ENCODE measurements at regions not wholly inside any gene's neighbourhood (a gene's known extent, or its start where the extent isn't known, plus 50 kb on each side); places are given as distances from the start of the nearest gene placed in this dataset.

DNA sequence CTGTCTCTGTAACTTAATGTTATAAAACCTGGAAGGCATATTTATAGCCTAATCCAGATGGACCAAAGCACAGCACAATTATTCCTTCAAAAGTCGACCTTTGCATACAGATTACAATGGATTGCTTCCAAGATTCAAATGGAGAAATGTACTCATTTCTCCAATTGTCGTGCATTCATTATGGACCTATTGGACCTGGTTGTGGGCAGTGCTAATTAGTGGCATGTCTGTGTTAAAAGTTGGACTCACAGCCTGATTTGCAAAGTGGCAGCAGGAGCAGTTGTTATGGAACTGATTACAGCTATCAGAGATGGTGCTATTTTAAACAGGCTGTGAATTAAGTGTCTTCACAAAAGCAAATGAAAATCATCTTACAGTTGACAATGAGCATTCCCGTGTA is 1529.3 kb upstream of the SLC10A2 start:
- Mint-ChIP-seq H3K27me3 (ENCODE audit: low read depth) (no peaks in the 10 kb centered on the region), H3K36me3 (no peaks in the 10 kb centered on the region), H3K4me3 (no peak overlapping the region), H3K9me3 (peaks cover under 1% of the 10 kb centered on the region), H3K4me1 (peaks cover 57% of the 10 kb centered on the region), H3K27ac (no peak overlapping the region)
- no peak for DNase-seq (ENCODE audit: low spot score in 2 of 2, unreplicated experiment in 2 of 2)
- no peak for TF ChIP-seq CTCF (IDR thresholded peaks at IDR 0.05; ENCODE audit: unreplicated experiment)

DNA sequence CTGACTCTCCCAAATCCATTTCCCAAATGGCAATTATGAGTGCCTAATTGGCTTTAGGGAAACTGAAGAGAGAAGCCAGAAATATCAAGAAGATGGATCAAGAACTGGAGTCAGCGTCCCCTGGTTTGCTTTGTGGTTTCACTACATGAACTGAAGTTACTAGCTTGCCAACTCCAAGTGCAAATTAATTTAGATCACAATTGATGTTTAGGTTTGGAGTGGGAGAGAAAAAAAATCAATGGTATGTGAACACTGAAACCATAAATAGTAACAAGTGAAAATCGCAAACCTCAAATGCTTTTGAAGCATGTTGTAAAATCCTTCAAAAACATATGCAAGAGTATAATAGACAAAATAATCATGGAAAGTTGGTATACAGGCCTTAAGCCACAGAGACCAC is 1528.6 kb upstream of the SLC10A2 start:
- Mint-ChIP-seq H3K4me3 (no peak overlapping the region), H3K36me3 (no peaks in the 10 kb centered on the region), H3K4me1 (peaks cover 54% of the 10 kb centered on the region), H3K27me3 (ENCODE audit: low read depth) (no peaks in the 10 kb centered on the region), H3K27ac (peak overlapping the region; percentile 15), H3K9me3 (peaks cover 5% of the 10 kb centered on the region)
- DNase-seq (ENCODE audit: low spot score in 2 of 2, unreplicated experiment in 2 of 2) = no peak
- TF ChIP-seq CTCF (IDR thresholded peaks at IDR 0.05; ENCODE audit: unreplicated experiment) = no peak

DNA sequence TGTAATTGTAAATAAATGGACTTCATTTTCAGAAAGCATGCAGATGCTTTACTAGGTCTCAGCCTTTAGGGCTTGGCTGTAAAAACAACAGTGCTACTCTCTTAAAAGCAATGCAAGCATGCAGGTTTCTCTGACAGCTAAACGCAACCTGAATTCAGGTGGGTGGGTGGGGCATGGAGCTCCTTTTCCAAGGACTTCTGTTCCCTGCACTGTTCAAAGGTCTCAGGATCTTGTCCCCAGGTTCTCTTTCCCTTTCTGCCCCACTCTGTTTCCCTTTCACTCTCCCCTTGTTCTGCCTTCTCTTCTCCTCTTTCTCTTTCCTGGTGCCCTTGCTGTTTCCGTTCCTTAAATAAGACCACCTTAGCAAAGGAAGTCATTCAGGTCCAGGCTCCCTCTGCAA is 1527.5 kb upstream of the SLC10A2 start:
- Mint-ChIP-seq H3K4me3 (no peak overlapping the region), H3K9me3 (peaks cover 5% of the 10 kb centered on the region), H3K4me1 (peaks cover 47% of the 10 kb centered on the region), H3K27ac (peak overlapping the region; percentile 79), H3K36me3 (no peaks in the 10 kb centered on the region), H3K27me3 (ENCODE audit: low read depth) (no peaks in the 10 kb centered on the region)
- no peak for DNase-seq (ENCODE audit: low spot score in 2 of 2, unreplicated experiment in 2 of 2)
- no peak for TF ChIP-seq CTCF (IDR thresholded peaks at IDR 0.05; ENCODE audit: unreplicated experiment)

- no peak for TF ChIP-seq CTCF (IDR thresholded peaks at IDR 0.05; ENCODE audit: unreplicated experiment)
- Mint-ChIP-seq H3K9me3 (peaks cover 5% of the 10 kb centered on the region), H3K4me3 (no peak overlapping the region), H3K27ac (peak overlapping the region; percentile 79), H3K36me3 (no peaks in the 10 kb centered on the region), H3K27me3 (ENCODE audit: low read depth) (no peaks in the 10 kb centered on the region), H3K4me1 (peaks cover 44% of the 10 kb centered on the region)
- no peak for DNase-seq (ENCODE audit: low spot score in 2 of 2, unreplicated experiment in 2 of 2)
Observed at GRCh38 chr13:104593251-104593576, 1527.0 kb upstream of the SLC10A2 start.

DNA sequence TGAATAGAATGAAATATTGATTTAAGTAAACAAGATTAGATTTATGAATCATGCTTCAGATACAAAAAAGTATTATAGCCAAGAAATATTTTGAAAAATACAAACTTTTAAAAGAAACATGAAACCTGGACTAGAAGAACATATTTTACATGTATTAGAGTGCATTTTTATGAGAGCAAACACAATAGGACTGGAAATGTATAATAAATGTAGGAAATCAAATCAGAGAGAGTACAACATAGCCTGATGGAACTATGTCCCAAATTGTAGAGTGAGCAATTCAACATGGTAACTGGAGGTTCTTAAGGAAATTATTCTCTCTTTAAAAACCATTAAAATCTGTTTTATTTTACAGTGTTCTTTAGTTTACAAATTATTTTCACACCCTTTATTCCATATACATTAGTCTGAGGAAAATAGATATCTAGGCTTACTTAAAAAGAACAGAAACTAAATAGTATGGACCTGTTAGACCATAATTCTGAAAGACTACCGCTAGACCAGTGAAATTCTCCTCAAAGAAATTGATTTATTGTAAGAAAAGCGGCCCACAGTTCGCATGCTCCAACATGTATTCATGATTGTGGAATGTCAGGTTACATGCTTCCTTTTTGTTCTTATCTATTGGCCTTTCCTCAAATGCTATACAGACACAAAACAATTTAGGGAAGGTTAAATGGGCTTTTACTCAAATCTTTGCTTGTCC is 1526.5 kb upstream of the SLC10A2 start:
- H3K36me3 Mint-ChIP-seq = no peaks in the 10 kb centered on the region
- H3K27me3 Mint-ChIP-seq (ENCODE audit: low read depth) = no peaks in the 10 kb centered on the region
- peaks cover 41% of the 10 kb centered on the region for H3K4me1 Mint-ChIP-seq
- peaks cover 5% of the 10 kb centered on the region for H3K9me3 Mint-ChIP-seq
- no peak for TF ChIP-seq CTCF (IDR thresholded peaks at IDR 0.05; ENCODE audit: unreplicated experiment)
- peak overlapping the region; percentile 79 for H3K27ac Mint-ChIP-seq
- H3K4me3 Mint-ChIP-seq = no peak overlapping the region
- no peak for DNase-seq (ENCODE audit: low spot score in 2 of 2, unreplicated experiment in 2 of 2)

- no peak for DNase-seq (ENCODE audit: low spot score in 2 of 2, unreplicated experiment in 2 of 2)
- Mint-ChIP-seq H3K27me3 (ENCODE audit: low read depth) (no peaks in the 10 kb centered on the region), H3K27ac (peak overlapping the region; percentile 26), H3K9me3 (peaks cover 10% of the 10 kb centered on the region), H3K36me3 (peaks cover 4% of the 10 kb centered on the region), H3K4me3 (no peak overlapping the region), H3K4me1 (peaks cover 40% of the 10 kb centered on the region)
- no peak for TF ChIP-seq CTCF (IDR thresholded peaks at IDR 0.05; ENCODE audit: unreplicated experiment)
Observed at GRCh38 chr13:104592127-104592526, 1525.9 kb upstream of the SLC10A2 start.
